Activated B cell treated with CpG ODN at 0.5 μM for 24 hours (primary cell): ENCODE measurements at regions not wholly inside any gene's neighbourhood (a gene's known extent, or its start where the extent isn't known, plus 50 kb on each side); places are given as distances from the start of the nearest gene placed in this dataset.

Experiments used
- ATAC-seq: fragments of 200-7000 bp; cut with Tn5 transposase; one replicate; pipeline ENCODE4 v1.10.0; 2021; ENCODE audit warnings: low read depth, mild to moderate bottlenecking, moderate library complexity
- CTCF ChIA-PET: fragments of 350-600 bp; sonication (Branson Sonifier 250); formaldehyde crosslinking; loops from one replicate; lab custom pipeline; 2021; ENCODE audit warnings: antibody characterized with exemption; lab: Charles Lee
- POLR2A ChIA-PET: fragments of 350-600 bp; sonication (Branson Sonifier 250); formaldehyde crosslinking; loops from one replicate; lab custom pipeline; 2021; ENCODE audit warnings: antibody characterized with exemption; lab: Charles Lee
- DNase-seq: peaks from one replicate; pipeline ENCODE4 v3.0.0; 2022
- H3K27ac Mint-ChIP-seq: one replicate; pipeline ENCODE4 v1.8.0; 2020; ENCODE audit warnings: mixed read lengths
- H3K27me3 Mint-ChIP-seq: one replicate; pipeline ENCODE4 v1.8.0; 2021; ENCODE audit warnings: mixed read lengths
- H3K36me3 Mint-ChIP-seq: one replicate; pipeline ENCODE4 v1.8.0; 2021; ENCODE audit warnings: low read depth, mixed read lengths
- H3K4me1 Mint-ChIP-seq: one replicate; pipeline ENCODE4 v1.8.0; 2021; ENCODE audit warnings: mixed read lengths
- H3K4me3 Mint-ChIP-seq: one replicate; pipeline ENCODE4 v1.8.0; 2020; ENCODE audit warnings: mild to moderate bottlenecking, mixed read lengths
- H3K9me3 Mint-ChIP-seq: one replicate; pipeline ENCODE4 v1.8.0; 2020; ENCODE audit warnings: mixed read lengths
- intact Hi-C: fragments of 100-400 bp; cut with micrococcal nuclease; formaldehyde crosslinking; loops from one replicate; pipeline ENCODE4 v1.15.1; 2024
- TF ChIP-seq, protein P1 (sequence below): fragments of 200-600 bp; IDR thresholded peaks from one replicate; pipeline ENCODE4 v1.8.0; 2022; ENCODE audit warnings: antibody characterized with exemption, mild to moderate bottlenecking

- POLR2A ChIA-PET: no interaction called here
- no peak for ATAC-seq
- TF ChIP-seq, protein P1, sequence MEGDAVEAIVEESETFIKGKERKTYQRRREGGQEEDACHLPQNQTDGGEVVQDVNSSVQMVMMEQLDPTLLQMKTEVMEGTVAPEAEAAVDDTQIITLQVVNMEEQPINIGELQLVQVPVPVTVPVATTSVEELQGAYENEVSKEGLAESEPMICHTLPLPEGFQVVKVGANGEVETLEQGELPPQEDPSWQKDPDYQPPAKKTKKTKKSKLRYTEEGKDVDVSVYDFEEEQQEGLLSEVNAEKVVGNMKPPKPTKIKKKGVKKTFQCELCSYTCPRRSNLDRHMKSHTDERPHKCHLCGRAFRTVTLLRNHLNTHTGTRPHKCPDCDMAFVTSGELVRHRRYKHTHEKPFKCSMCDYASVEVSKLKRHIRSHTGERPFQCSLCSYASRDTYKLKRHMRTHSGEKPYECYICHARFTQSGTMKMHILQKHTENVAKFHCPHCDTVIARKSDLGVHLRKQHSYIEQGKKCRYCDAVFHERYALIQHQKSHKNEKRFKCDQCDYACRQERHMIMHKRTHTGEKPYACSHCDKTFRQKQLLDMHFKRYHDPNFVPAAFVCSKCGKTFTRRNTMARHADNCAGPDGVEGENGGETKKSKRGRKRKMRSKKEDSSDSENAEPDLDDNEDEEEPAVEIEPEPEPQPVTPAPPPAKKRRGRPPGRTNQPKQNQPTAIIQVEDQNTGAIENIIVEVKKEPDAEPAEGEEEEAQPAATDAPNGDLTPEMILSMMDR: no peak
These were observed 887.2 kb upstream of the KLHL29 start for GRCh38 chr2:22497789-22498188.

DNA sequence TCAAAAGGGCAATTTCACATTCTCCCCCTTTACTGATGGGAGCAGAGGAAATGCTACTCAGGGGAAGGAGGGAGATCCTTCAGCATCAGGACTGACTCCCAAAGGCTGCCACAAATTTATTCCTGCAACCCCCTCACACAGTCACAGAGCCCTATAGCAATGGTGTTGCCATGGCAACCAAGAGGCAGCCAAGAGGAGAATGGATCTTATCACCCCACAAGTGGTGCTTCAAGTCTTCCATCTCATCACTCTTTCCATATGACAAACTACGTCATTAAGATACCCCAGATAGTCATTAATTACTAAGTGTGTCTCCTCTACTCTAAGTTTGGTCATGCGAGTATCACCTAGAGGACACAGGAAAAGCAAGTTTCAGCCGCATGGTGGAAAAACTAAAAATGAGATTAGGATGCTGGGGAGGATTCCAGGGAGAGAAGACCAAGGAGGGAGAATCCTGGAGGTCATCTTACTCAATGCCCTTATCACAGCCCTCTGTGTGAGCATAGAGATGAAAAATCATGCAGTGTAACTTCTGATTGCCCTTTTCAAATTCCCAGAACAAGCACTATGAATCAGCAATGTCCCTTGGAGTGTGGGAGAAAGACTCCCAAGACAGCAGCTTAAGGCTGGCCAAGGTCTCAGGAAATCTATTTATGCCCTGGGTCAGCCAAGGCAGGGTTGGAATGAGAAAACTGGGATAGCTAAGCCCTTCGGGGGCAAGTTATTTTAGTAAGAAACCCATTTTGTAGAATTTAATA is 885.7 kb upstream of the KLHL29 start:
- ChIA-PET CTCF (no interaction called here), POLR2A (no interaction called here)
- ATAC-seq: no peak
- no peaks in the 10 kb centered on the region for H3K4me1 Mint-ChIP-seq
- no peaks in the 10 kb centered on the region for H3K27me3 Mint-ChIP-seq
- no peak overlapping the region for H3K4me3 Mint-ChIP-seq
- DNase-seq: no peak
- no peaks in the 10 kb centered on the region for H3K36me3 Mint-ChIP-seq
- intact Hi-C loops: no loop called here
- peaks cover 8% of the 10 kb centered on the region for H3K9me3 Mint-ChIP-seq
- no peak overlapping the region for H3K27ac Mint-ChIP-seq
- TF ChIP-seq, protein P1: no peak

More at GRCh38 chr2:22497789-22498188, 887.2 kb upstream of the KLHL29 start:
- no peaks in the 10 kb centered on the region for H3K36me3 Mint-ChIP-seq
- H3K4me1 Mint-ChIP-seq: no peaks in the 10 kb centered on the region
- intact Hi-C loops: no loop called here
- H3K27ac Mint-ChIP-seq: no peak overlapping the region
- H3K4me3 Mint-ChIP-seq: no peak overlapping the region
- no peak for DNase-seq
- peaks cover 10% of the 10 kb centered on the region for H3K9me3 Mint-ChIP-seq
- H3K27me3 Mint-ChIP-seq: no peaks in the 10 kb centered on the region
- CTCF ChIA-PET: no interaction called here

DNA sequence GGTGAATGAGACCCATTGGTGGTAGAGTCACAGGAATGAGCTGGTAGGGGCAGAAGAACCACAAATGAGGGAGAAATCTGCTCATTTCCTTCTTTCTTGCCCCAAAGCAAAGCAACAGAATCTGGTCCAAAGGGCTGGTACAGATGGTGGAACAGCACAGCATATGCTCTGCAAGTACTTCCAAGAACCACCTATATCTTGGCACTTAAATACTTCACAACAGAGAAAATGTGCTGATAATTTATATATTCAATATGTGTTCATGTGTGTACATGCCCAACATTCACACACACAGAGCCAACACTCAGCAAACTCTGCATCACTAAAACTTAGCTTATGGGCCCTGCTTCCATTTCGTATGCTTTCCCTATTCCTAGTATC is 884.4 kb upstream of the KLHL29 start:
- Mint-ChIP-seq H3K27me3 (no peaks in the 10 kb centered on the region), H3K36me3 (no peaks in the 10 kb centered on the region), H3K9me3 (peaks cover 6% of the 10 kb centered on the region), H3K4me3 (no peak overlapping the region), H3K4me1 (no peaks in the 10 kb centered on the region), H3K27ac (no peak overlapping the region)
- TF ChIP-seq, protein P1: no peak
- DNase-seq (no peak), ATAC-seq (no peak)
- POLR2A ChIA-PET: no interaction called here
- intact Hi-C loops: no loop called here
- CTCF ChIA-PET: no interaction called here

GRCh38 chr2:22501851-22502250 is 883.1 kb upstream of the KLHL29 start:
- TF ChIP-seq, protein P1: no peak
- peaks cover 4% of the 10 kb centered on the region for H3K9me3 Mint-ChIP-seq
- no peaks in the 10 kb centered on the region for H3K4me1 Mint-ChIP-seq
- H3K4me3 Mint-ChIP-seq: no peak overlapping the region
- ChIA-PET POLR2A (no interaction called here), CTCF (no interaction called here)
- no peaks in the 10 kb centered on the region for H3K27me3 Mint-ChIP-seq
- H3K36me3 Mint-ChIP-seq: no peaks in the 10 kb centered on the region
- no peak overlapping the region for H3K27ac Mint-ChIP-seq
- ATAC-seq (no peak), DNase-seq (no peak)
- intact Hi-C loops: no loop called here

DNA sequence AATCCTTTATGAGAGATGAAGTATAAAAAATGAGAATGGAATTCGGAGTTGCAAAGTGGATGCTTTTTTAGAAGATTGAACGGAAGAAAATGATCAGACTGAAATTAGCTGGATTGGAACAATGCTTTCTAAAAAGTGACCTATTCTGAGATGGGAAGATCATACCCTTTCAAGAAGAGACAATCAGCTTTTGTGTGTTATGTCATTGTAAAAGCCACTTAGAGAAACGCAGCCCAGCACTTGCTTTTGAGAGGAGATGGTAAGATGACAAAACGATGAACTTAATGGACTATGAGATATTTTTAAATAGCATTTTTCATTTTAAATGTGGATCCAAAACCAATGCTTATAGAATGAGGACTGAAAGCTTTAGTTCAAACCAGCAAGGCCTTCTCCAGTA is 871.4 kb upstream of the KLHL29 start:
- Mint-ChIP-seq H3K4me3 (no peak overlapping the region), H3K27ac (no peak overlapping the region), H3K27me3 (no peaks in the 10 kb centered on the region), H3K9me3 (peaks cover 5% of the 10 kb centered on the region), H3K4me1 (no peaks in the 10 kb centered on the region), H3K36me3 (no peaks in the 10 kb centered on the region)
- DNase-seq (no peak), ATAC-seq (no peak)
- CTCF ChIA-PET: no interaction called here
- POLR2A ChIA-PET: no interaction called here
- intact Hi-C loops: no loop called here
- TF ChIP-seq, protein P1: no peak
